ENCODE measurements at regions not wholly inside any gene's neighbourhood (a gene's known extent, or its start where the extent isn't known, plus 50 kb on each side); places are given as distances from the start of the nearest gene placed in this dataset.

- Histone ChIP-seq H3K9me1 (replicated peaks; ENCODE audit: control insufficient read depth, extremely low read depth, insufficient read depth, low read length) (no peaks in the 10 kb centered on the region), H3K4me2 (ENCODE audit: insufficient read depth, low read length) (no peak overlapping the region), H3K4me3 (replicated peaks in 1 of 3; ENCODE audit: insufficient read depth in 1 of 3, low read depth in 1 of 3, low read length in 3 of 3) (no peak overlapping the region), H3K27ac (ENCODE audit: insufficient read depth, low read depth, low read length) (no peak overlapping the region), H3K4me1 (ENCODE audit: control insufficient read depth, extremely low read depth, insufficient read depth, low read length) (no peaks in the 10 kb centered on the region), H4K20me1 (replicated peaks; ENCODE audit: control insufficient read depth, extremely low read depth, insufficient read depth, low read length) (no peaks in the 10 kb centered on the region), H2AFZ (ENCODE audit: low read depth, low read length) (no peak overlapping the region), H3K27me3 (ENCODE audit: control insufficient read depth in 2 of 2, insufficient read depth in 2 of 2, low read length in 2 of 2) (no peaks in the 10 kb centered on the region), H3K9me3 (replicated peaks; ENCODE audit: control insufficient read depth, insufficient read depth, low read length) (no peaks in the 10 kb centered on the region), H3K36me3 (ENCODE audit: control insufficient read depth in 2 of 2, extremely low read depth in 1 of 2, insufficient read depth in 2 of 2, low read length in 2 of 2) (no peaks in the 10 kb centered on the region), H3K9ac (replicated peaks; ENCODE audit: extremely low read depth, insufficient read depth, low read length) (no peak overlapping the region), H3K79me2 (ENCODE audit: control insufficient read depth, insufficient read depth, low read length) (no peaks in the 10 kb centered on the region)
- FAIRE-seq (no peak), DNase-seq (ENCODE audit: low read depth, low spot score) (no peak)
- no TSS peak for BruUV-seq (replicated peaks)
- POLR2A ChIA-PET, result no interaction called here
- CTCF ChIA-PET, result no interaction called here
- intact Hi-C loops (cut with micrococcal nuclease) (no loop called here), dilution Hi-C loops (cut with MboI; ENCODE audit: extremely low pct_ligation_motif_present, low sequenced_read_pairs) (no loop called here)
- TF ChIP-seq EZH2 (IDR thresholded peaks at IDR 0.05; ENCODE audit: borderline replicate concordance, low read depth, low read length, severe bottlenecking), result no peak
- TF ChIP-seq POLR2A (IDR thresholded peaks at IDR 0.05; ENCODE audit: low read depth, low read length), result no peak
- no peak for TF ChIP-seq POLR2AphosphoS5 (IDR thresholded peaks at IDR 0.05; ENCODE audit: insufficient read depth, low read depth, low read length)
- no peak for TF ChIP-seq MAX (IDR thresholded peaks at IDR 0.05; ENCODE audit: insufficient read depth, insufficient read length)
- TF ChIP-seq MYC (IDR thresholded peaks at IDR 0.05; ENCODE audit: low read depth, low read length), result no peak
These were observed 135.0 kb upstream of the SGK1 start for GRCh38 chr6:134452906-134453305.

- TF ChIP-seq, protein P1, sequence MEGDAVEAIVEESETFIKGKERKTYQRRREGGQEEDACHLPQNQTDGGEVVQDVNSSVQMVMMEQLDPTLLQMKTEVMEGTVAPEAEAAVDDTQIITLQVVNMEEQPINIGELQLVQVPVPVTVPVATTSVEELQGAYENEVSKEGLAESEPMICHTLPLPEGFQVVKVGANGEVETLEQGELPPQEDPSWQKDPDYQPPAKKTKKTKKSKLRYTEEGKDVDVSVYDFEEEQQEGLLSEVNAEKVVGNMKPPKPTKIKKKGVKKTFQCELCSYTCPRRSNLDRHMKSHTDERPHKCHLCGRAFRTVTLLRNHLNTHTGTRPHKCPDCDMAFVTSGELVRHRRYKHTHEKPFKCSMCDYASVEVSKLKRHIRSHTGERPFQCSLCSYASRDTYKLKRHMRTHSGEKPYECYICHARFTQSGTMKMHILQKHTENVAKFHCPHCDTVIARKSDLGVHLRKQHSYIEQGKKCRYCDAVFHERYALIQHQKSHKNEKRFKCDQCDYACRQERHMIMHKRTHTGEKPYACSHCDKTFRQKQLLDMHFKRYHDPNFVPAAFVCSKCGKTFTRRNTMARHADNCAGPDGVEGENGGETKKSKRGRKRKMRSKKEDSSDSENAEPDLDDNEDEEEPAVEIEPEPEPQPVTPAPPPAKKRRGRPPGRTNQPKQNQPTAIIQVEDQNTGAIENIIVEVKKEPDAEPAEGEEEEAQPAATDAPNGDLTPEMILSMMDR (IDR thresholded peaks at IDR 0.05; ENCODE audit: extremely low read depth in 1 of 2, insufficient read depth in 1 of 2, low read depth in 1 of 2, low read length in 2 of 2), result no peak
- no peak for TF ChIP-seq MAX (IDR thresholded peaks at IDR 0.05; ENCODE audit: insufficient read depth, insufficient read length)
- TF ChIP-seq POLR2AphosphoS5 (IDR thresholded peaks at IDR 0.05; ENCODE audit: insufficient read depth, low read depth, low read length), result no peak
- no peak for TF ChIP-seq POLR2A (IDR thresholded peaks at IDR 0.05; ENCODE audit: low read depth, low read length)
- no peak for TF ChIP-seq JUN (IDR thresholded peaks at IDR 0.05; ENCODE audit: borderline replicate concordance, insufficient read depth, insufficient read length, low read depth)
- TF ChIP-seq FOS (IDR thresholded peaks at IDR 0.05; ENCODE audit: borderline replicate concordance, insufficient read depth, low read length), result no peak
- no peak for TF ChIP-seq EZH2 (IDR thresholded peaks at IDR 0.05; ENCODE audit: borderline replicate concordance, low read depth, low read length, severe bottlenecking)
- TF ChIP-seq GATA2 (IDR thresholded peaks at IDR 0.05; ENCODE audit: insufficient read depth, insufficient read length, low read depth, low read length), result no peak
- Histone ChIP-seq H3K4me2 (ENCODE audit: insufficient read depth, low read length) (no peak overlapping the region), H3K79me2 (ENCODE audit: control insufficient read depth, insufficient read depth, low read length) (no peaks in the 10 kb centered on the region), H3K27ac (ENCODE audit: insufficient read depth, low read depth, low read length) (no peak overlapping the region), H3K27me3 (ENCODE audit: control insufficient read depth in 2 of 2, insufficient read depth in 2 of 2, low read length in 2 of 2) (no peaks in the 10 kb centered on the region), H2AFZ (ENCODE audit: low read depth, low read length) (no peak overlapping the region), H3K9ac (replicated peaks; ENCODE audit: extremely low read depth, insufficient read depth, low read length) (no peak overlapping the region), H3K9me1 (replicated peaks; ENCODE audit: control insufficient read depth, extremely low read depth, insufficient read depth, low read length) (no peaks in the 10 kb centered on the region), H3K9me3 (replicated peaks; ENCODE audit: control insufficient read depth, insufficient read depth, low read length) (no peaks in the 10 kb centered on the region), H4K20me1 (replicated peaks; ENCODE audit: control insufficient read depth, extremely low read depth, insufficient read depth, low read length) (no peaks in the 10 kb centered on the region), H3K4me3 (replicated peaks in 1 of 3; ENCODE audit: insufficient read depth in 1 of 3, low read depth in 1 of 3, low read length in 3 of 3) (no peak overlapping the region), H3K36me3 (ENCODE audit: control insufficient read depth in 2 of 2, extremely low read depth in 1 of 2, insufficient read depth in 2 of 2, low read length in 2 of 2) (no peaks in the 10 kb centered on the region), H3K4me1 (ENCODE audit: control insufficient read depth, extremely low read depth, insufficient read depth, low read length) (no peaks in the 10 kb centered on the region)
- no TSS peak for BruUV-seq (replicated peaks)
- dilution Hi-C loops (cut with MboI; ENCODE audit: extremely low pct_ligation_motif_present, low sequenced_read_pairs) (no loop called here), intact Hi-C loops (cut with micrococcal nuclease) (no loop called here)
- ChIA-PET CTCF (no interaction called here), POLR2A (no interaction called here)
- DNase-seq (ENCODE audit: low read depth, low spot score) (no peak), FAIRE-seq (no peak)
These were observed 133.6 kb upstream of the SGK1 start for GRCh38 chr6:134451529-134451928.

Measured in endothelial cell of umbilical vein (primary cell).